Neural progenitor cell (in vitro differentiated cells): ENCODE measurements at regions not wholly inside any gene's neighbourhood (a gene's known extent, or its start where the extent isn't known, plus 50 kb on each side); places are given as distances from the start of the nearest gene placed in this dataset.

Experiments used
- EZH2phosphoT487 ChIP-seq: fragments of 200-600 bp; sonication (generic); IDR thresholded peaks from 2 replicates; pipeline ENCODE4 v1.6.1; 2017; ENCODE audit warnings: antibody characterized with exemption
- TF ChIP-seq, protein P1 (sequence below): fragments of 200-600 bp; sonication (generic); IDR thresholded peaks from 2 replicates; pipeline ENCODE4 v1.5.1; 2017; ENCODE audit warnings: antibody characterized with exemption, mild to moderate bottlenecking

DNA sequence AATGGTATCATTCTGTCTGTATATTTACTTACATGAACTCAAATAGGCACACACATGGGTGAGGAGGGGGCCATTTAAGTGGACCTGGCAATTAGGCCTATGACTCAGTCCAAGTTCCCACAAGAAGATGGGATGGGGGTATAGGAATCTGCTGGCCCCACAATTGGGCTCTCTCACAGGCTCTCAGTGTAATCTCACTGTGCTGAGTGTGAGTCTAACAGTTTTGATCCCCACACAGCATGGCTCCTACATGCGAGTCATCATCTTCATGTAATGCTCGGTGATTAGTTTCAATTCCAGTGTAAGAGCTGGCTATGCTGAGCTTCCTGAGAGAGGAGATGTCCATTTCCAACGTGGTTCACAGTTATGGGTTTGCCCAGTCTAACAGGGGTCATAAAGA is 114.0 kb downstream of the GATA6 start:
- TF ChIP-seq, protein P1, sequence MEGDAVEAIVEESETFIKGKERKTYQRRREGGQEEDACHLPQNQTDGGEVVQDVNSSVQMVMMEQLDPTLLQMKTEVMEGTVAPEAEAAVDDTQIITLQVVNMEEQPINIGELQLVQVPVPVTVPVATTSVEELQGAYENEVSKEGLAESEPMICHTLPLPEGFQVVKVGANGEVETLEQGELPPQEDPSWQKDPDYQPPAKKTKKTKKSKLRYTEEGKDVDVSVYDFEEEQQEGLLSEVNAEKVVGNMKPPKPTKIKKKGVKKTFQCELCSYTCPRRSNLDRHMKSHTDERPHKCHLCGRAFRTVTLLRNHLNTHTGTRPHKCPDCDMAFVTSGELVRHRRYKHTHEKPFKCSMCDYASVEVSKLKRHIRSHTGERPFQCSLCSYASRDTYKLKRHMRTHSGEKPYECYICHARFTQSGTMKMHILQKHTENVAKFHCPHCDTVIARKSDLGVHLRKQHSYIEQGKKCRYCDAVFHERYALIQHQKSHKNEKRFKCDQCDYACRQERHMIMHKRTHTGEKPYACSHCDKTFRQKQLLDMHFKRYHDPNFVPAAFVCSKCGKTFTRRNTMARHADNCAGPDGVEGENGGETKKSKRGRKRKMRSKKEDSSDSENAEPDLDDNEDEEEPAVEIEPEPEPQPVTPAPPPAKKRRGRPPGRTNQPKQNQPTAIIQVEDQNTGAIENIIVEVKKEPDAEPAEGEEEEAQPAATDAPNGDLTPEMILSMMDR, result no peak
- TF ChIP-seq EZH2phosphoT487, result no peak
